Gastrocnemius medialis (tissue), 4 donors: ENCODE measurements at regions not wholly inside any gene's neighbourhood (a gene's known extent, or its start where the extent isn't known, plus 50 kb on each side); places are given as distances from the start of the nearest gene placed in this dataset.

Experiments used
- POLR2A ChIP-seq, 2 donors: fragments of 450-650 bp; IDR thresholded peaks; one replicate each; pipeline ENCODE4 v1.6.1; 2017; ENCODE audit warnings: antibody characterized with exemption in 2 of 2, mild to moderate bottlenecking in 2 of 2, moderate library complexity in 2 of 2
- TF ChIP-seq, protein P1 (sequence below), 5 experiments: fragments of 450-650 bp in 3 of 5; fragments of 200-600 bp in 2 of 5; sonication (generic) in 2 of 5; IDR thresholded peaks in 4 of 5; conservative IDR thresholded peaks in 1 of 5; 1 replicate in 4 of 5; 2 replicates in 1 of 5; pipeline ENCODE4 v1.5.1; 2016 to 2019; ENCODE audit warnings: antibody characterized with exemption in 5 of 5, mild to moderate bottlenecking in 3 of 5, moderate library complexity in 3 of 5

DNA sequence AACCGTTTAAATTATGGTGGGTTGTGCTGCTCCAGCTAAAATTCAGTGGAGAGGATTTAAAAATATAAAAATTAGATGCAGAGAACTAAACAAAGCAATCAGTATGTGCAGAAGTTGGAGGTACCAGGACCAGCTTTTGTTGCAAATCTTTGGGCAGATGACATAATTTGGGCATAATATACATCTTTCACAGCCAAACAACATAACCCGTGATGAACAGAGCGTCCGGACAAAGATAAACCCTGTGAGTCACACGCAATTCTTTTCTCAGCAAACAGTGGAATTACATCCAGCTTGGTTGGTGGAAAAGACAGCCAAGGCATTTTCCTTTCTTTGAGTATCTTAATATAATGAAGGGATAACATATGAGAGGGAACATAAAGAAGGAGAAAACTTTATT lies 419.4 kb upstream of the ADAMTS9 start:
- TF ChIP-seq, protein P1, sequence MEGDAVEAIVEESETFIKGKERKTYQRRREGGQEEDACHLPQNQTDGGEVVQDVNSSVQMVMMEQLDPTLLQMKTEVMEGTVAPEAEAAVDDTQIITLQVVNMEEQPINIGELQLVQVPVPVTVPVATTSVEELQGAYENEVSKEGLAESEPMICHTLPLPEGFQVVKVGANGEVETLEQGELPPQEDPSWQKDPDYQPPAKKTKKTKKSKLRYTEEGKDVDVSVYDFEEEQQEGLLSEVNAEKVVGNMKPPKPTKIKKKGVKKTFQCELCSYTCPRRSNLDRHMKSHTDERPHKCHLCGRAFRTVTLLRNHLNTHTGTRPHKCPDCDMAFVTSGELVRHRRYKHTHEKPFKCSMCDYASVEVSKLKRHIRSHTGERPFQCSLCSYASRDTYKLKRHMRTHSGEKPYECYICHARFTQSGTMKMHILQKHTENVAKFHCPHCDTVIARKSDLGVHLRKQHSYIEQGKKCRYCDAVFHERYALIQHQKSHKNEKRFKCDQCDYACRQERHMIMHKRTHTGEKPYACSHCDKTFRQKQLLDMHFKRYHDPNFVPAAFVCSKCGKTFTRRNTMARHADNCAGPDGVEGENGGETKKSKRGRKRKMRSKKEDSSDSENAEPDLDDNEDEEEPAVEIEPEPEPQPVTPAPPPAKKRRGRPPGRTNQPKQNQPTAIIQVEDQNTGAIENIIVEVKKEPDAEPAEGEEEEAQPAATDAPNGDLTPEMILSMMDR (IDR thresholded peaks at IDR 0.05 in 4 of 5, conservative IDR thresholded peaks at IDR 0.05 in 1 of 5) = no peak
- no peak for TF ChIP-seq POLR2A (IDR thresholded peaks at IDR 0.05)
